ENCODE measurements at regions not wholly inside any gene's neighbourhood (a gene's known extent, or its start where the extent isn't known, plus 50 kb on each side); places are given as distances from the start of the nearest gene placed in this dataset.

DNA sequence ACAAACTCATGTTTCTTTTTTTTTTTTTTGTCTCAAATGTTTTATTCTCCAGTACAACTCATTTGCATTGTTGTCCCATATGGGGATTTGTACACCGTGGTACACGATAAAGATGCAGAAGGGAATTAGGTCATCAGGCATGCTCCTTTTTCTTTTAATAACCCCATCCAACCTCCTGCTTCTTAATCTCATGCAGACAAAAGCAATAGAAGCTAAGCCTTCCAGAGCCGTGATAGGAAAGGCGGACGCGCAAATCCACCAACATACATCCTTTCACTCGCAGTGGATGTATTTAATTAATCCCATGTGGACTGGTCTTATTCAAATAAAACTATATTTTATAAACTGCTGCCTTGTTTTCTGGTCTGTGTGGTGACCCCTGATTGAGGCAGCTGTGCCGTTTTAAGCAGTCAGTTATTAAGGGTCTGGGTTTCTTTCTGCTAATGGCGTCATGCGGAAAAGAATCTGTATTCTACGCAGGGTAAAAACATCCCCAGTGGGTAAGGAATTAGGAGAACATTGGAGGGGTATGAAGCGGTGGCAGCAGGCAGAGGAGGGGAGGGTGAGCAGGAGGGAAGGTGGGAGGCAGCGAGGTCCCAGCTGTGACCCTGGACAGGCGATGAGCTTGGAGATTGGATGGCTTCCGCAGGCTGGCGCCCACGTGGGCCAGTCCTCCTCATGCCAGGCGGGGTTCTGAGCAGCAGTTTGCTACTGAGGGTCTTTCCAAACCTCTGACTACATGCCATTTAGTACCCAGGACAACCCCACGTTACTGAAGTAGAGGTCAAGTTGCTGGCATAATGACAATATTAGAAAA lies 172.8 kb downstream of the LINC00237 start:
- FAIRE-seq: no peak

DNA sequence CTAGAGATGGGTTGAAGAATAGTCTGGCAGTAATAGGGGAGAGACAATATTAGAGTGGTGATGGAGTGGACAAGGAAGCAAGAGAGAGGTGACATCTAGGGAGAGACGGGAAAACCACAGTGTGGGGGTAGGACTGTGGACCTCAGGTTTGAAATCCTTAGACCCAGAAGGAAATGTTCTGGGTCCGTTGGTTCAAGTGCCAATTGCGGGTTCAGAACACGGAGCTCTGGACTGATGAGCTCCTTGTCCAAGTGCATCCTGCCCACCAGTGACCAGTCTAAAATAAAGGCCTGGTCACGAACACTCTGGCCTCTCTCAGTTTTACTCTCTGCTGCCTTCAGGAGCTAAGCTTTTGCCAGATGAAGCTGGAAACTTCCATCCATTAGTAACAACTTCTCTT lies 174.0 kb downstream of the LINC00237 start:
- no peak for FAIRE-seq

DNA sequence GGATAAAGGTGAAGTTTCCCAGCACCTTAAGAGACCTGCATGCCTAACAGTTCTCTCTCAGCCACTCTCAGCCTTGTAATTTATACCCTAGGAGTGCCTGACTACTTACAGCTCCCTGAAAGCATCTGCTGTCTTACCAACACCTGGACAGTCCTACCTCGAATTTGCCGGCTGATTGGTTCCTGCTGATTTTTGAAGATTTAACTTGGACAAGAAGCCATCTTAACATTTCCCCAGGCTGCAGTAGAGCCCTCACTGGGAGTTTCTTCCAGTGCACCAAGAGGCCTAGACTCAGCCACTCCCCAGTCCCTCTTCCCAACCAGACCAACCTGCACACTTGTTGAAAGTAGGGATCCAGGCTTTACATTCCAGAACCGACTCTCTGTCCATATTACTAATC lies 174.5 kb downstream of the LINC00237 start:
- FAIRE-seq: no peak

DNA sequence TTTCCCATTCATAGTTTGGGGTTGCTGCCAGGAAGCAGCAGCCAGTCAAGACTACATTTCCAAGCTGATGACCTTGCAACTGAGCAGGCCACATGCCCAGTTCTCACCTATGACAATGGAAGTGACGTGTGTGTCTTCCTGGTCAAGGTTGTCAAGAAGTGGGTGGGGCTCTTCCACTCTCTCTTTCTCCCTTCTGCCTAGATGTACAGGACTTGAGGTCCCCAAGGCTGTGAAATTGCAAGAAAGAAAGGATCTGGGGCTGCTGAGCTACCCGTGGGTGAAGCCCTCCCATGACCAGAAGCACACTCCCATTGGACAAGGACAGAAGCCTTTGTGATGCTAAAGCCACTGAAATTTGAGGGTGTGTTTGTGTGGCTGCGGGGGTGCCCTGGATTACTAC lies 175.1 kb downstream of the LINC00237 start:
- FAIRE-seq: no peak

DNA sequence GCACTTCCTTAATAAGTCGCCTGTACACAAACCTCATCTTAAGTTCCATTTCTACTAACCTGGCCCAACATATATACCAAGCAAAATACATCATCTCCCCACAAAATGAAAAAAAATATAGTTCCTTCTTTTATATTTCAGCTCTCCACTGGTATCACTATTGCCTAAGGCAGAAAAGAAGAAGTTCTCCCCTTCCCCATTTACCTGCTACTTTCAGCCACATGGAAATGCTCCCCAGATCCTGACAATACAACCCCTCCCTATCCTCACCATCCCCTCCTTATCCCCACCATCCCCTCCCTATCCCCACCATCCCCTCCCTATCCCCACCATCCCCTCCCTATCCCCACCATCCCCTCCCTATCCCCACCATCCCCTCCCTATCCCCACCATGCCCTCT lies 175.7 kb downstream of the LINC00237 start:
- no peak for FAIRE-seq

DNA sequence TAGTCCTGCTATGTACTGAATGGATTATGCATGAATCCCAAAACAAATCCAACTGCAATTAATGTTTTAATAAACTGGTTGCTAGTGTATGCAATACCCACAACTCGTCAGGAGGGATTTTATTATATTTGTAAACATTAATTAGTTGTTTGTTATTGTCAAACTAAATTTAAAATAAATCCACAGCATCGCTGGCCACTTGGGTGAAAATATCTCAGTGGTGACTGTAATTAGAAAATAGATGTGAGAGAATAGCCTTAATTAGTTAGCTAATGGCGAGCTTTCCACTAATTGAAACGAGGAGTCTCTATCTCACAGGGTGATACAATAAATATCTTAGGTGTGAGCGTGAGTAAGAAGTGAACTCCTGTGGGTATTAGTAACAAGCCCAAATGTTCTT lies 176.8 kb downstream of the LINC00237 start:
- FAIRE-seq: no peak

DNA sequence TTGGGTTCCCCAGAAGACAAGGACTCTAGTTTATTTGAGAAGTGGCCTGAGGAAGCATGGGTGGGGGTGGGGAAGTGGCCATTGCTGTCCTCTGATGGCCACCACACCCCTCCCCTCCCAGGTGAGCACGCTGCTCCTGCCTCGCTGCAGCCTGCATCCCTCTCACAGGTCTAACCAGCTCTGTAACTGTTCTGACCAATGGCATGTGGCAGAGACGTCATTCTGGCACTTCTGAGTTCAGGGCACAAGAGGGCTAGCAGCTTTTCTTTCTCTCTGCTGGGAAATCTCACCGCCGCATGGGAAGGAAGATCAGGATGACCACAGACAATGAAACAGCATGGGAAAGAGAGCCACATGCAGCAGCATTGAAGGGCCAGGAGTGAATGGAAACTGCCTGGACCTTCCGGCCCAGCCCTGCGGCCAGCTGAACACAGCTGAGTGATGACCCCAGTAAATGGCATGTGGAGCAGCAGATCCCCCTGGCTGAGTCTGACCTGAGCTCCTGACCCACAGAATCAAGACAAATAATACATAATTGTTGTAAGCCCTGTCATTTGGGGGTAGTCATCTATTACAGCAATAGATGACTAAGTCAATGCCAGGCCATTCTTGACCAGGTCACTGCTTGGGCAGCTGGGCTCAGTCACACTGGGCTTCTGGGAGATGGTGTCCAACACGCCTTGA lies 179.8 kb downstream of the LINC00237 start:
- no peak for FAIRE-seq

DNA sequence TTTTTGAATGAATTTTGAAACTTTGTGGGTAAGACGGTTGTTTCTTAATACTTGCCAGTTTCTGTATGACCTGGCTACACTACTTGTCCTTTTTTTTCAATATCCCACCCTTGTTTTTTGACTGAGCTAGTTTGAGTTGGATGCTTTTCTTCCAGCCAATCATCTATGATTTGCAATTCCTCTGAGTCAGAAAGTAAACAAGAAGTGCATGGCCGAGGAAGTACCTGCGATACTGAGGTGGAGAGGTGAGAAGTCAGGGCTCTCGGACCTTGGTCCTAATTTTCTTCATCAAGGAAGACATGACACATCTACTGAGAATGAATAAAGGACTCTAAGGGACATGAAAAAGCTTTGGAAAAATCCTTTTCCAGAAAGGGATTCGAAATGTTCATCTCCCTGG lies 185.7 kb downstream of the LINC00237 start:
- FAIRE-seq: no peak

DNA sequence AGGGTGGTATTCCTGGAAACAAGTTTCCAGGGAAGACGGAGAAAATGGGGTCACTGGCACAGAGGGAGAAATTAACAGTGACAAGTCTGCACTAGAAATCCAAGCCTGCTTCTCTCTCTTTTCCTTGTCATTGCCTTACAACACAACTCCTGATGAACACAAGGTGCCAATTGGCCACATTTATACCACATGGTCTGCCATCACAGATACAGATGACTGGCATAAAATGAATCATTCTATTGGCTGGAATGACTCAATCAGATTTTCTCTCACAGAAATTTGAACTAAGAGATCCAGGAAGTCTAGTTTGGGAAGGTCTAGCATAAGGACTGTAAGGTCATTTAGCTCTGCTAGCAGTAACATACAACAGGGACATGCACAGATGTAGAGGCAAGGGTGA lies 190.3 kb downstream of the LINC00237 start:
- FAIRE-seq: no peak

DNA sequence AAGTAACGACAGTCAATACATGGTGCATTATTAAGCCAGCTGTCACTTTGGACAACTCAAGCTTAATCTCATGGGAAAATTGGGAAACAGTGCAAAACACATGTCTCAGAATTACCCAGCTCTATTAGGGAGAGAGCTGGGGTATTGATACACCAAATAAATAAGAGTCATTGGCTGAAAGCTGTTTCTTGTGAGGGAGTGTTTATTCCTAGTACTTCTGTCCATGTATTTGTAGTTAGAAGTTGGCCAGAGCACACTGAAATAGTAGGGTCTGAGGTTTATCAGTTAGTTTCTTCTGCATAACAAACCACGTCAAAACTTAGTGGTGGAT lies 192.0 kb upstream of the RALGAPA2 start:
- no peak for FAIRE-seq

DNA sequence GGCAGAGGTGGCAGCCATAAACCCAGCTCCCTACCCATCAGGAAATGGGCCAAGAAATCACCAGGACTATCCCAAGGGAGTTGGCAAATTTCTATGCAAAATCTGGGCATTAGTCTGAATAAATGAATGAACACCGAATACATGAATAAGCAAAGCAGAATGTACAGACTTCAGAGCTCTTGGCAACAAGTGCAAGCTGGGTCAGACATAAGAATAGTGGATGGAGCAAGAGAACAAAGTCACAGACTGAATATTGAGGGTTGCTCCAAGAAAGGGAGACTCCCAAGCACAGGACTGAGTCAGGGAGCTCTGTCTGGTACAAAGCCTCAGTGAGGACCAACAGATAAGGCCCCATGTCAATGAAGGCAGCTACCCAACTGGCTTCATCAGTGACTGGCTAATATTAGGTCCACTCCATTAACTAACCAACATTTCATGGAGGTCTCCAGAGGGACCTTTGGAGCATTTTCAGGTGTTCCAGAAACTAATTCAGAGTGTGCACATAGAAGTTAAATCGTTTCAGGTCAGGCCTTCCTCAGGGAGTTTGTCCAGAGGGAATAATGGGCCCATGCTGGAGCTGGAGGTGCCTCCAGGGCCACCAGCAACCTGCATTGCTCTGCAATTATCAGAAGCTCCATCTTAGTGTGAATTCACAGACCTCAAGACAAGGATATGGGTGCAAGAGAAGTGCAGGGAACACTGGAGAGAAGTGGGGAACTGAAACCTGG lies 191.5 kb upstream of the RALGAPA2 start:
- no peak for FAIRE-seq

DNA sequence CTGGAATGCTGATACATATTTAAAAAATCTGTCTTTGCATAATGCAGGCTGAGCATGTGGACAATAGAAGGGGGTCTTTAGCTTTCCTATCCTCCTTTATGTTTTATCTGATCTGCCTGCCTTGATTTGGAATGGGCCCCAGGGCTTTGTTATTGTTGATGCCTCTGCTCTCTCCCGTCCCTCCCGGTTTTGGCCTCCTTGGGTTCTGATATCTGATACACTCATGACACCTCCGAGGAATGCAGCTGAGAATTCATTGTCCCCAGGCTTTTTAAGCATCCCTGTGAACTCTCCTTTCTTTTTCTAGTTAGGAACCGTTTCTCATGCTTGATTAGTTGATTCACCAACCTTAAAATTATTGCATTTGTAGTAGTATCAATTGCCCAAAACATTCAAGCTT lies 185.5 kb upstream of the RALGAPA2 start:
- no peak for FAIRE-seq

DNA sequence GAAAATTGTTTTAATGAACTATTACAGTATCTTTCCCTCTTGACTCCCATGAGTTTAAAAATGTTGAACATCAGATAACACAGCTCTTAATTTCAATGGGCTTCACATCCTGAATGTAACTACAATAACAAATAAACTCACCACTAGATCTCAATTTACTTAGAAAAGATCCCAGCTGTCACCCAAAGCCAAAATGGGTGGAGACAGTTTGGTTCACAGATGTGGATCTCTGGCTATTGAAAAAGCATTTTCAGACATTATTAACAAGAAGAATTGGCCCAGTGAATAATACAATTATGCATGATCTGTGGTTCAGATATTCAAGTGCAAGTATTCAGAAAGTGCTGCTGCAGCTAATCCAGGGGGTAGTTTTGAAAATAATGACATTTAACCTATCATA lies 184.7 kb upstream of the RALGAPA2 start:
- no peak for FAIRE-seq

DNA sequence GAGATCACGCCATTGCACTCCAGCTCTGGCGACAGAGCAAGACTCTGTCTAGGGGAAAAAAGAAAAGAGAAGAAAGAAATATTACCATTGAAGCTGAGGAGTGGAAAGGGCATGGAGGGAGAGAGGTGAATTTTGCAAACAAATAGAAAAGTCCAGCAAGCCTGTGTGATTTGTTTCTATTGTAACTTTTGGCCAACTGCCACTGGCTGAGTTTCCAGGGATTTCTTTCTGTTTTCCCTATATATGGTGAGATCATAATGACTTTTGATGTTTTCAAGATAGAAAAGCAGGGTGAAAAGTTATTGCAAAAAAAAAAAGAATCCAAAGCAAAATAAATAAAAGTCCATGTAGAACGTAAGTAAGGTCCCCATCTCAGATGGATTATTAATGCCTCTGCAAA lies 184.2 kb upstream of the RALGAPA2 start:
- no peak for FAIRE-seq

DNA sequence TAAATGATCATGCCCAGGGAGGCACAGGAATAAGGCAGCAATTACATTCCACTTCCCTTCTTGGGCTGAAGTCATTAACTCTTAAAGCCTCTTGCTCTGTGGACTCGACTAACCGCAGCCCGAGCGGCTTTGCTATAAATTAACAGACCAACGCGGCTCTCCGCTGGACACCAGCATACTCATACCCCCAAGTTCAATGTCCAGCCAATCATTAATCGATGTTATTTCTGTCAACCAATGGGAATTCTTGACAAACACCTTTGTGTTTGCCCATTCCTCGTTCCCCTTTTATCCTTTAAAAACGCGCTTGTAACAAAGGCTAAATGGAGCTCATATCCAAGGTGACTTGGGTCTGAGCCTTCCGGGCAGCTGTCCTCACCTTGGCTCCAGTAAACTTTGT lies 183.1 kb upstream of the RALGAPA2 start:
- FAIRE-seq: no peak

DNA sequence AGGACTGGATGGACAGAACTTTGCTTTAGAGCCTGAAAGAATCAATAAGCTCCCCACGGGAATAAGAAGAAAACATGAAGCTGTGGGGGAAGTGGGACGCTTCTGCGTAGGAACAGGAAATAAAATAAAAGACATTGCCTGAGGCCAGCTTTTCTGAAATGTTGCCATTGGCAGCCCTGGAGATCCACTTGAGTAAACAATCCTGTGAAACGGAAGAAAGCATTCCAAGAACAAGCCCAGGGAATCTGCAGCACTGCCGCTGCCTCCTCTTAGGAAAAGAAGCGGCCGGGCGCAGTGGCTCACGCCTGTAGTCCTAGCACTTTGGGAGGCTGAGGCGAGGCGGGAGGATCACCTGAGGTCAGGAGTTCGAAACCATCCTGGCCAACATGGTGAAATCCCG lies 182.3 kb upstream of the RALGAPA2 start:
- FAIRE-seq: no peak

DNA sequence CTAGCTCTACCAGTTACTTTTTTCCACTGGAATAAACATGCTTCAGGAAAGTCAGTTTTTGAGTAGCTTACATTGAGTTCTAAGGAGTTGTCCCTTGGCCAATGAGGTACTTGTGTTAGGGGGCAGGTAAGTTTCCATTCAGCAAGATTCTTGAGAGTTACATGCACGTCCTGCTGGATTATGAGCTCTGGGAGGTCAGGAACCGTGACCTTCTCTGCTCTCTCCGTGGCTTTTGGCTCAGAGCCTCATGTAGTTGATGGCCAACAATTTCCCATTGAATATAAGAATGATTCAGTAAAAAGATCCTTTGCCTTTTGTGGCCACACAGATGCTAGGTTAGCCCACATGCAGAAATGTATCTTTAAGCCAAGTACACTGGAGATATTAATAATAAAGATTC lies 181.8 kb upstream of the RALGAPA2 start:
- FAIRE-seq: no peak

DNA sequence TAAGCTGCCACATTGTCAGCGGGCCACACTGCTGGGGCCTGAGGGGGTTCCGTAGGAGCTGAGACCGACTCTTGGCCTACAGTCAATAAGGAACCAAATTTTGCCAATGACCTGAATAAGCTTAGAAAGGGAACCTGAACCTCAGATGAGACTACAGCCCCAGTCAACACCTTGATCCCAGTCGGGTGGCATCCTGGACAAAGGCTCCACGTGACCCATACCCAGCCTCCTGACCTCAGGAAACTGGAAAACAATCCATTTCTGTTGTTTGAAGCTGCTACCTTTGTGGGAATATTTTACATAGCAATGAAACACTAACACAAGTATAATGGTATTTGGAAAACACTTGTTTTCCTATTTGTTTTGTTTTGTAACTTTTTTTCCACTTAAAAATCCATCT lies 179.9 kb upstream of the RALGAPA2 start:
- no peak for FAIRE-seq

DNA sequence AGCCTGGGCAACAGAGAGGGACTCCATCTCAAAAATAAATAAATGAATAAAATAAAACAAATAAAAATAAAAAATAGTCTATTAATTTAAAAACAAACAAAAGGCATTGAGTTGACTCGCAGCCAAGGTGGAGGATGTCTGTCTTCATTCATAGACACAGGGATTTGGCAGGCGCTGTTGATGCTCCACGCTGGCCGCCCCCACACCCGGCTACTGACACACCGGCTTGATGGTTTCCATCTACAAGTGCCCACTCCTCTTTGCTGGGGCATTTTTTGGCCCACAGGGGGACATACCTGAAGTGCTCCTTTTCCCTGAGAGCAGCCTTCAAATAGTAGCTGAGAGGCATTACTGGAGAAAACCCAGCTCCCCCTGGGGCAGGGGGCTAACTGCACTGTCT lies 178.3 kb upstream of the RALGAPA2 start:
- FAIRE-seq: no peak

DNA sequence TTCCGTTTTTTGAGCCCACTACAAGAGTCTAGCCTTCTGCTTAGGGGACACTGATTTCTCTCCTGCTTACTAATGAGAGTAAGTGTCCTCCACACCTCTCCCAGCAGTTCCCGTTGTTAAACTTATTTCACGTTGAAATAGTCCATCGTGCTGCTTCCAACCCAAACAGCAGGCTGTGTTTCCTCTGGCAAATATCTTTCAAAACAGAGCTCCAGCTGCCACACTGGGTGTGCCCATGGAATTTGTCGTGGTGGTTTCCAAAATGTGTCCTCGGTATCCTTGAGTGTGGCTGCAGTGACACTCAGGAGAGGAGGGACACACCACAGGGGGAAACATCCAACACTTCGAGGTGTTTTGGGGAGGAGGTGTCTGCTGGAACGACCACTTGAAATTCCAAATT lies 176.5 kb upstream of the RALGAPA2 start:
- no peak for FAIRE-seq

DNA sequence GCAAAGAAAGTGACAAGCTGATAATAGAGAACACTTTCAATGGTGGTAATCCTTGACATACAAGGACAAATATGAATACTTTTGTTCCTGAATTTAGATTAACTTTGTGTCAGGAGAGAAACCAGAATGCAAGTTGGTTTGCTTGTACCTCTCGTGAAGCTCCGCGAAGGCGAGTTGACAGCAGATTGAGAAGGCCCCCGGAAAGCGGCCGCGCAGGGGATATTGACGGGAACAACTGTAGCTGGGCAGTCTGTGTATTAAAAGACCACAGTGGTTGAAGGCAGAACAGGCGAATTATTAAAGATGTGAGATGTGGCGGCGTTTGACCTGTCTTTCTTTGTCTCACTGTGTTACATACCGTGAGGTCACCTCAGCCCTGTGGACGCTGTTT lies 175.8 kb upstream of the RALGAPA2 start:
- FAIRE-seq: no peak

DNA sequence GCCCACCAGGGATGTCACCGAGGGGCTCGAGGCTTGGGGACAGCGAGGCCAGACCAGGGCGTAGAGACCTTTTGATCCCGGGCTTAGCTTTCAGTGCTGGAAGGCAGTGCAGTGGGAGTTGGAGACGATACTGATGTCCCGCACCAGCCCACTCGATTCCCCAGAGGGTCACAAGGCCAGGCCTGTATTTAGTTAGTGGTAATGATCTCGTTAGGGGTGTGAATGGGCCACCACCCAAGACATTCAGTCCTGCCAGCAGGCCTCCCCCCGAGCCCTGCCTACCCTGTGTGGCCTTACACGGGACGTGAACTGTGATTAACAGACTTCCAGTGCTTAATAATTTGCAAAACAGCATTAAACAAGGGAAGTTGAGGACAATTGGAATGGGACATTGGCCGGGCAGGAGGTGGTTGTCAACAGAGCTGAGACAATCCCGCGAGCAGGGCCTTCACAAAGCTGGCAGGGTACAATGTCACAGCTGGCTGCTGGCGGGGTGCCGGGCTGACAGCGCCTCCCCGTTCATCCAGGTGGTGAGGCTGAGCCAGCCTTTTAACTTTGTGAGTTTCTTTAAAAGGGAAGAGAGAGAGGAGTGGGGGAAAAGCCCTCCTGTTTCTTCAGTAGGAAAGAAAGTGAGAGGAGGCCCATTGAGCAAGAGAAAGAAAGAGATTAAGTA lies 175.3 kb upstream of the RALGAPA2 start:
- no peak for FAIRE-seq

DNA sequence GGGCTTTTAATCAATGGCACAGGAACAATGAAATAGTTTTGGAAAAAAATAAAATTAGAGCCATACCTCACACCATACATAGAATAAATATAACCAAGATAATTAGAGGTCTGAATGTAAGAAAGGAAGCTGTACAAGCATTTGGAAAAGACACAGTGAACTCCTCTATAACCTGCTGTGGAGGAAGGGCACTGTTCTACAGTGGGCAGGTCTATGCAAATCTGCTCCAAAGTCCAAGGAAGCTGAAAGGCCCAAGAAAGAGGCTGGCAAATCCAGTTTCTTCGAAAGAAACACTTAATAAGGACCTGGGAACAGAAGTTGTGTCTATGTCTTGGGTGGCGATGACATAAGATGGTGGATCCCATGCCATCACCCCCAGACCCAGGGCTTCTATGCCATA lies 169.4 kb upstream of the RALGAPA2 start:
- no peak for FAIRE-seq

DNA sequence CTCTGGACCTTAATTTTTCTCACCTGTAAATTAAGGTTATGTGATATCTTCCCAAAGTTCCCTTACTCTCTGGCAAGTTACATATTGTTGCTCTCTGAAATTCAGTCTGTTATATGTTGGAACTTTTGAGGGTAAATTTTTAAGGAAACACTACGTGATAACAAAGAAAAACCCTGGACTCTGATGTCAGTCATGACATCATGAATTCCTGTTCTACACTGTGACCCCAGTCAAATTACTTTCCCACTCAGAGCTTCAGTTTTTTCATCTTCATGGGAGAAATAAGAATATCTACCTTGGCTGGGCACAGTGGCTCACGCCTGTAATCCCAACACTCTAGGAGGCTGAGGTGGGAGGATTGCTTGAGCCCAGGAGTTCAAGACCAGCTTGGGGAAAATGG lies 164.6 kb upstream of the RALGAPA2 start:
- FAIRE-seq: no peak

Data from endometrium (tissue), 2 donors.